OCI-LY3 (cell line): ENCODE measurements at regions not wholly inside any gene's neighbourhood (a gene's known extent, or its start where the extent isn't known, plus 50 kb on each side); places are given as distances from the start of the nearest gene placed in this dataset.

Source experiments
- CTCF ChIP-seq: fragments of 200-600, 300-600 bp; sonication (generic); IDR thresholded peaks from 2 replicates; pipeline ENCODE4 v1.5.1; 2014; ENCODE audit warnings: antibody characterized with exemption, low read length, low read depth
- EZH2phosphoT487 ChIP-seq: fragments of 200-600 bp; shearing (Covaris generic); IDR thresholded peaks from 2 replicates; pipeline ENCODE4 v1.6.1; 2018; ENCODE audit warnings: antibody characterized with exemption, mixed run types, low read depth

- TF ChIP-seq CTCF (no peak), EZH2phosphoT487 (no peak)
These were observed 260.9 kb downstream of the LNPK start for GRCh38 chr2:175741164-175741563.
